NCI-H82 (cell line): ENCODE measurements at regions not wholly inside any gene's neighbourhood (a gene's known extent, or its start where the extent isn't known, plus 50 kb on each side); places are given as distances from the start of the nearest gene placed in this dataset.
"Not testable (repeated sequence)": the region's sequence is repeated elsewhere in the genome, so short reads cannot be mapped to it uniquely, and the experiment has no call there.

ENCODE experiments used
- DNase-seq: peaks from one replicate; lab custom pipeline; 2025; lab: John Stamatoyannopoulos, UW

DNA sequence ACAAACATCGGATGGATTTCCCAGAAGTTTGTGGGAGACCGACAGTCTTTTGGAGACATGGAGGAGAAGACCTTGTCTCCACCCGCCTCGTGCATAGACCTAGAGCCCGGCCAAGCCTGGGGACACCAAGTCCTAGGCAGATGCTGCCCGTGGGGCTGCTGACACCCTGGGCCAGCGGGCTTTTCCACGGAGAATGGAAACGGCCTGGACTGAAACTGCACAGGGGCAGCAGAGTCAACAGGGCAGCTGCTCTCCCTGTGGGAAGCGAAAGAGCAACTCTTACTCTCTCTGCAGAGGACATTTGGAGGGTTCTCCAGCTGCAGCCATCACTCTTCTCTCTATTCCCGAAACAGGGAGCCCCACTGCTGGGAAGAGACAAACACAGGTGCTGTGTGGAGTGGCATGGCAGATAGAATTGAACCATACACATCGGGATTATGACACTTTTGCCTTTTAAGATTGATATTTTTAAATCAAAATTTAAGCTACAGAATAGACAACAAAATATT, 401.2 kb downstream of the THBS2 start:
- DNase-seq: no peak

DNA sequence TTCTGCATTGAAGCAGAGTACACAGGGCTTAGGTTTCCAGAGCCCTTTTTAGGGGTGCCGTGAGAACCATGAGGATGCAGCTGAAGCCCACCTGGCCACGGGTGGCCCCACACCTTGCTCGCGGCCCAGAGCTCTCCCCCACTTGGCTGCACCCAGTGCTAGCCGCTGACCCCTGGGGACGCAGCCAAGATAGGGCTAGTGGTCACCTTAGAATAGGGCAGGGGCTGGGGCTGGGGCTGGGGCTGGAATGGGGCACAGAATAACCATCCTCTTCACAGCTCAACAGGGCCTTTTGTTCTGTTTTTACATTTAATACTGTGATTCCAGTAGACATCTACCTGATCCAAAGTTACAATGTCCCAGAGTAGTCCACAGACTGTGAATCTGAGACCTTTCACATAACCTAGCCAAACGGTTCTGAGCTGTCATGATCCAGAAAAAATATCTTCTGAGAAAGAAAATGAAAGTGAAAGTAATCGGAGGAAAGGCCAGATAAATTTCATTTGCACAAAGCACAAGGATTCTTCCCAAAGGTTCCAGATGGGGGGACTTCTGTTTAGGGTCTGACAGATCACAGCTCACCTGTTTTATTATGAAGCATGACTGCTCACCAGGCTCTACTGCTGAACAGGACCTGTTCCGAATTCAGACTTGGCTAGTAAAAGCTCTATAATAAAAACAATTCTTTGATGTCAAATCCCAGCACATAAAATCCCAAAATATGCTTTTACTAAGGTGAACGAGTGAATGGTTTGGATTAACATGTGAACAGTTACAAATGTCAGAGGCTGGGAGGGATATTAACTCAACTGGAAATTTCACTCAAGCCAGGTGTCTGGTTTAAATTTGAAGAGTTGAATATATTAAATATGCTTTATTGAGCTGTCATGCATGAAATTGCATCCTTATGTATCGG, 401.9 kb downstream of the THBS2 start:
- DNase-seq: no peak

DNA sequence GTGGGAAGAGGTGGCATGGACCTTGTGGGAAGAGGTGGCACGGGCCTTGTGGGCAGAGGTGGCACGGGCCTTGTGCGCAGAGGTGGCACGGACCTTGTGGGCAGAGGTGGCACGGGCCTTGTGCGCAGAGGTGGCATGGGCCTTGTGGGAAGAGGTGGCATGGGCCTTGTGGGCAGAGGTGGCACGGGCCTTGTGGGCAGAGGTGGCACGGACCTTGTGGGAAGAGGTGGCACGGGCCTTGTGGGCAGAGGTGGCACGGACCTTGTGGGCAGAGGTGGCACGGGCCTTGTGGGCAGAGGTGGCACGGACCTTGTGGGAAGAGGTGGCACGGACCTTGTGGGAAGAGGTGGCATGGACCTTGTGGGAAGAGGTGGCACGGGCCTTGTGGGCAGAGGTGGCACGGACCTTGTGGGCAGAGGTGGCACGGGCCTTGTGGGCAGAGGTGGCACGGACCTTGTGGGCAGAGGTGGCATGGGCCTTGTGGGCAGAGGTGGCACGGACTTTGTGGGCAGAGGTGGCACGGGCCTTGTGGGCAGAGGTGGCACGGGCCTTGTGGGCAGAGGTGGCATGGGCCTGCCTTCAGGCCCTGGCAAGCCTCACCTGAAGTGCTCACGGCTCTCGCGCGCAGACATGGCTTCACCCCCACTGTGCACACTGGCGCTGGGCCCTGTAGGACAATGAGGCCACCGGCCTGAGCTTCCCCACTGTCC, 403.5 kb downstream of the THBS2 start:
- DNase-seq: not testable (repeated sequence)

DNA sequence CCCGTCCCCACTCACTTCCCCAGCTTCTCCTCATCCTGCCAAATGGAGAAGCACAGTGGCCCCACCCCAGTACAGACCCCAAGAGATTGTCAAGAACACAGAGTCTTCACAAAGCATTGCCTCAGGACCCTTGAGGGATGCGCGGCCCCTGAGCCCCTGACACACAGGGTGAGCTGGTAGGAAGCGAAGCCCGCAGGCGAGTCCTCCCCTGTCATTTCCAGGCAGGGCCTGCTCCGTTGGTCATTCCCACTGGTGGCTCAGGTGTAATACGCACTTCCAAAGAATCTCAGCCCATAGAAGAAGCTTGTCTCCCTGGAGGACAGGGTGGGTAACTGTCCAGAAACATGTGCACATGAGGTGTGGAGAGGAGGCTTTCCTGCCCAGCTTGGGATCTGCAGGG, 404.2 kb downstream of the THBS2 start:
- no peak for DNase-seq

GRCh38 chr6:168848797-168849196, 404.8 kb downstream of the THBS2 start:
- no peak for DNase-seq

GRCh38 chr6:168844821-168845609, 404.0 kb downstream of the SMOC2 start:
- DNase-seq: no peak

DNA sequence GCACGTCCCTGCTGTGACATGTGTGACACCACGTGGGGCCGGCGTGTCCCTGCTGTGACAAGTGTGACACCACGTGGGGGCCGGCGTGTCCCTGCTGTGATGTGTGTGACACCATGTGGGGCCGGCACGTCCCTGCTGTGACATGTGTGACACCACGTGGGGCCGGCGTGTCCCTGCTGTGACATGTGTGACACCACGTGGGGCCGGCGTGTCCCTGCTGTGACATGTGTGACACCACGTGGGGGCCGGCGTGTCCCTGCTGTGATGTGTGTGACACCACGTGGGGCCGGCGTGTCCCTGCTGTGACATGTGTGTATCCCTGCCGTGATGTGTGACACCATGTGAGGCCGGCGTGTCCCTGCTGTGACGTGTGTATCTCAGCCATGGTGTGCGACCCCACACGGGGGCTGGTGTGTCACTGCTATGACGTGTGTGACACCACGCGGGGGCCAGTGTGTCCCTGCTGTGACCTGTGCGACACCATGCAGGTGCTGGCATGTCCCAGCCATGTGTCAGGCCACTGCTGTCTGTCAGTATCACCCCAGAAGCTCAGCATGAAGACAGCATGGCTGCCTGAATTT, 401.7 kb downstream of the SMOC2 start:
- DNase-seq: not testable (repeated sequence)

DNA sequence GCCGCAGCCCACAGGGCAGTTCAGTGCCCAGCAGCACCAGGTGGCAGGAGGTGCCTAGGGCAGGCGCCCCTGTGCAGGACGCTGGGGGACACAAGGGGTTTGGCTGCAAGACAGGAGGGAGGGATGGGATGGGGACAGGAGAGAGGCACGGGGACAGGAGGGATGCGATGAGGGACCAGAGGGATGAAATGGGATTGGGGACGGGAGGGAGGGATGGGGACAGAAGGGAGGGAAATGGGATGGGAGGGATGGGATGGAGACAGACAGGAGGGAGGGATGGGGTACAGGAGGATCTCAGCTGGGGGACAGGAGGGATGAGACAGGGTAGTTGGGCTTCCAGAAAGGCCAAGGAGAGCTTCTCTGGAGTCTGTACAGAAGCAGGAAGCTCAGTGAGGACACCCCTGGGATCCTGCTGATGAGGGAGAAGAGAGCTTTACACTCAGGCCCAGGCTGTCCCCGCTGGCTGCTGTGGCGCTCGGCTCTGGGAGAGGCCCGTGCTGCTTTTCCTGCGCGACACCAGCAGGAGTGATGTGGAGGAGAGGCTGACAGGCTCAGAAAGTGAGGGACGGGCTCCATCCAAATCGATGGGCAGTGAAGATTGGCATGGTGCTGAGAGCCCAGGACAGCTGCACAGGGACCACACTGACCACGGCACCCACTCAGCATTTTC, 400.8 kb downstream of the SMOC2 start:
- DNase-seq: no peak

- not testable (repeated sequence) for DNase-seq
Measured at GRCh38 chr6:168840932-168841331, 399.9 kb downstream of the SMOC2 start.

DNA sequence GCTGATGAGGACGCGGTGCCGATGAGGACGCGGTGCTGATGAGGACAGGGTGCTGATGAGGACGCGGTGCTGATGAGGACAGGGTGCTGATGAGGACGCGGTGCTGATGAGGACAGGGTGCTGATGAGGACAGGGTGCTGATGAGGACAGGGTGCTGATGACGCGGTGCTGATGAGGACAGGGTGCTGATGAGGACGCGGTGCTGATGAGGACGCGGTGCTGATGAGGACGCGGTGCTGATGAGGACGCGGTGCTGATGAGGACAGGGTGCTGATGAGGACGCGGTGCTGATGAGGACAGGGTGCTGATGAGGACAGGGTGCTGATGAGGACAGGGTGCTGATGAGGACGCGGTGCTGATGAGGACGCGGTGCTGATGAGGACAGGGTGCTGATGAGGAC, 399.3 kb downstream of the SMOC2 start:
- not testable (repeated sequence) for DNase-seq

DNA sequence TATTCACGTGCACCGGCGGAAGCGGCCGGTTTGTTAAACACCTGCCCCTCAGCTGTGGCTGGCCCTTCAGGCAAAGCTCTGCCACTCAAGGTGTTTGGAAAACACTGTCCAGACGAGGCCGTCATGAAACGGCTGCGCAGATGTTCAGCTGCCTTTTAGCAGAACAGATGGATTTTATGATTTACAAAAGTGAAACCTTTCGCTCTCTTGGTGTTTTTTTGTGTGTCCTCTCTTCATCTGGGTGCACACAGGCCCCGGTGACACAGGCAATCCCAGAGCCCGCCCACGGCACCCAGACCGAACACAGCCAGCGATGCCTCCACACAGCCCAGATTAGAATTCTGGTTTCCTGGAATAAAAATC, 397.0 kb downstream of the SMOC2 start:
- DNase-seq: no peak

- no peak for DNase-seq
Measured at GRCh38 chr6:168837254-168838036, 396.5 kb downstream of the SMOC2 start.

DNA sequence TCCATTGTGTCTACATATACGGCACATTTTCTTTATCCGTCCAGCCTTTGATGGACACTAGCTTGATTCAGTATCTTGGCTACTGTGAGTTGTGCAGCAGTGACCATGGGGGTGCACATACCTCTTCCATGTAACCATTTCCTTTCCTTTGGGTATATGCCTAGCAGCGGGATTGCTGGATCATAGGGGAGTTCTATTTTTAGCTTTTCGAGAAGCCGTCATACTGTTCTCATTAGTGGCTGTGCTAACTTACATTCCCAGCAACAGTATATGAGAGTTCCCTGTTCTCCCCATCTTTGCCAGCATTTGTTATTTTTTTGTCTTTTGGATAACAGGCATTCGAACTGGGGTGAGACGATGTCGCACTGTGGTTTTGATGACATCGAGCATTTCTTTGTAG, 395.0 kb downstream of the SMOC2 start:
- no peak for DNase-seq

GRCh38 chr6:168834801-168835200, 393.8 kb downstream of the SMOC2 start:
- no peak for DNase-seq

DNA sequence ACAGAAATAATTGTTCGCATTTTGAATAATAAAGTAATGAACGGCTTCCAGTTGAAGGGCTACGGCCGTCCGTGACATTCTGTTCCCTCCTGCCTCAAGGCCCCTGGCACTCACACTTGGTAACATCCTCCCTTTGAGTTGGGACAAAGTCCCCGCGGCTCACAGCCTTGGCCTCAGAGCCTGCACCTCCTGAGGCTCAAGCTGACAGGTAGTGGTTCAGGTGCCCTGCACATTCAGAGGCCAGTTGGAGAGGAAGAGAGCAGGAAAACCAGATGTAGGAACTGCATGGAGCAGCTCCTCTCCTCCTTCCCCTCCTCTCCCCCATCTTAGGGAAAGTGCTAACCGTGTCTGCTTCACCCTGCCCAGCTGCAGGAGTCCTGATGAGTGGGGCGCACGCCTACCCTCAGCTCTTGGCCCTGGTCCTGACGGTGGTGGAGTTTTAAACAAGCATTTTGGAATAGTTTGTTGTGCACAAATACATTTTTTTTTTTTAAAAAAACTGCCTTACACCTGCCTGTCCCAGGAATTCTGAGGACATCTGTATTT, 393.1 kb downstream of the SMOC2 start:
- DNase-seq: no peak

- no peak for DNase-seq
Measured at GRCh38 chr6:168828800-168829199, 387.8 kb downstream of the SMOC2 start.

DNA sequence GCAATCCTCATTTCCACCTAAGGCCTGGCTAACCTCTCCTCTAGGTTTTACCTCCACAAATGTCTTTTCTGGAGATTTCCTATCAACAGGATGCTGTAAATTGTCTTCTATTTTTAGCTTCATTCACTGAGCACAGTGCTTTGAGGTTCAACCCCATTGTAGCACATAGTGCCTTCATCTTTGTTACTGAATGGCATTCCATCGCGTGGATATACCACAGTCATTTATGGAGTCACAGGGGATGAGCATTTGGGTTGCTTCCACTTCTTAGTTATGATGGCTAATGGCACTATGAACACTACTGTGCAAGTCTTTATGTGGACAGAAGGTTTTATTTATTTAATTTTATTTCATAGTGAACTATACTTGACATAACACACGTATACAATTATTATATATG, 387.1 kb downstream of the SMOC2 start:
- no peak for DNase-seq

DNA sequence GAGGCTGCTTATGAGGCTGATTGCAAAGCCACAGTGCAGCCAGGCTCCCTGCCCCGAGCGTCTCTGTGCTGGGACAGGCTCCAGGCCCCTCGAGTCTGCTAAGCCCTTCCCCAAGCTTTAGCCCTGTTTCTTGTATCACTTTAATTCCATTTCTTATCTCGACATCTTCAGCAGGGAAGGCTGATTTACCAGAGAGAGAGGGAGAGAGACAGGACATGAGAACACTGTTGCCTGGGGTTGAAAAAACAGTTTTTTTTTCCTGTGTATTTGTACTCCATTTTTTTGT, 386.5 kb downstream of the SMOC2 start:
- no peak for DNase-seq

- DNase-seq: no peak
Measured at GRCh38 chr6:168826726-168827585, 386.0 kb downstream of the SMOC2 start.

GRCh38 chr6:168826078-168826390, 385.1 kb downstream of the SMOC2 start:
- DNase-seq: no peak
